Progenitor cell of endocrine pancreas (in vitro differentiated cells): ENCODE measurements at regions not wholly inside any gene's neighbourhood (a gene's known extent, or its start where the extent isn't known, plus 50 kb on each side); places are given as distances from the start of the nearest gene placed in this dataset.

Experiments used
- DNase-seq: peaks from one replicate; pipeline ENCODE4 v3.0.0; 2021; ENCODE audit warnings: low spot score; ENCODE audit not compliant: unreplicated experiment
- H3K27ac Mint-ChIP-seq: 2 replicates; pipeline ENCODE4 v1.8.0; 2021; ENCODE audit warnings: mild to moderate bottlenecking, moderate library complexity, mixed read lengths
- H3K27me3 Mint-ChIP-seq: 2 replicates; pipeline ENCODE4 v1.8.0; 2021; ENCODE audit warnings: mixed read lengths
- H3K36me3 Mint-ChIP-seq: 2 replicates; pipeline ENCODE4 v1.8.0; 2022; ENCODE audit warnings: mixed read lengths; ENCODE audit not compliant: insufficient read depth
- H3K4me1 Mint-ChIP-seq: 2 replicates; pipeline ENCODE4 v1.8.0; 2021; ENCODE audit warnings: low read depth, mixed read lengths
- H3K4me3 Mint-ChIP-seq: 2 replicates; pipeline ENCODE4 v1.8.0; 2021; ENCODE audit warnings: low read depth, mild to moderate bottlenecking, moderate library complexity, mixed read lengths
- H3K9me3 Mint-ChIP-seq: 2 replicates; pipeline ENCODE4 v1.8.0; 2021; ENCODE audit warnings: low read depth, mixed read lengths
- CTCF ChIP-seq: fragments of 200-600 bp; sonication (generic); IDR thresholded peaks from one replicate; pipeline ENCODE4 v1.5.0; 2021; ENCODE audit warnings: antibody characterized with exemption, mild to moderate bottlenecking; ENCODE audit not compliant: unreplicated experiment

GRCh38 chr15:94064676-94065313, 166.6 kb upstream of the MCTP2 start:
- DNase-seq = no peak
- no peak overlapping the region for H3K4me3 Mint-ChIP-seq
- H3K4me1 Mint-ChIP-seq = peaks cover 1% of the 10 kb centered on the region
- H3K27me3 Mint-ChIP-seq = peaks cover 23% of the 10 kb centered on the region
- H3K36me3 Mint-ChIP-seq = peaks cover 3% of the 10 kb centered on the region
- H3K9me3 Mint-ChIP-seq = peaks cover 19% of the 10 kb centered on the region
- TF ChIP-seq CTCF = no peak
- no peak overlapping the region for H3K27ac Mint-ChIP-seq

GRCh38 chr15:94061041-94061440, 170.3 kb upstream of the MCTP2 start:
- DNase-seq = no peak
- Mint-ChIP-seq H3K27ac (no peak overlapping the region), H3K4me1 (no peaks in the 10 kb centered on the region), H3K27me3 (peaks cover 47% of the 10 kb centered on the region), H3K9me3 (peaks cover 5% of the 10 kb centered on the region), H3K4me3 (no peak overlapping the region), H3K36me3 (no peaks in the 10 kb centered on the region)
- no peak for TF ChIP-seq CTCF

- Mint-ChIP-seq H3K27ac (no peak overlapping the region), H3K9me3 (no peaks in the 10 kb centered on the region), H3K4me3 (no peak overlapping the region), H3K36me3 (no peaks in the 10 kb centered on the region), H3K27me3 (peaks cover 39% of the 10 kb centered on the region), H3K4me1 (no peaks in the 10 kb centered on the region)
- TF ChIP-seq CTCF = no peak
- DNase-seq = no peak
Observed at GRCh38 chr15:94059013-94059587, 172.3 kb upstream of the MCTP2 start.

GRCh38 chr15:94057305-94057704, 174.1 kb upstream of the MCTP2 start:
- DNase-seq = no peak
- H3K9me3 Mint-ChIP-seq = no peaks in the 10 kb centered on the region
- peaks cover 43% of the 10 kb centered on the region for H3K27me3 Mint-ChIP-seq
- TF ChIP-seq CTCF = no peak
- H3K4me3 Mint-ChIP-seq = no peak overlapping the region
- no peak overlapping the region for H3K27ac Mint-ChIP-seq
- H3K36me3 Mint-ChIP-seq = no peaks in the 10 kb centered on the region
- H3K4me1 Mint-ChIP-seq = no peaks in the 10 kb centered on the region

- TF ChIP-seq CTCF = no peak
- Mint-ChIP-seq H3K27me3 (peaks cover 38% of the 10 kb centered on the region), H3K9me3 (no peaks in the 10 kb centered on the region), H3K27ac (no peak overlapping the region), H3K4me1 (no peaks in the 10 kb centered on the region), H3K36me3 (no peaks in the 10 kb centered on the region), H3K4me3 (no peak overlapping the region)
- DNase-seq = no peak
Observed at GRCh38 chr15:94056314-94056713, 175.0 kb upstream of the MCTP2 start.
